ENCODE measurements at regions not wholly inside any gene's neighbourhood (a gene's known extent, or its start where the extent isn't known, plus 50 kb on each side); places are given as distances from the start of the nearest gene placed in this dataset.
"Not testable (repeated sequence)": the region's sequence is repeated elsewhere in the genome, so short reads cannot be mapped to it uniquely, and the experiment has no call there.

- no peaks in the 10 kb centered on the region for H3K79me2 ChIP-seq (ENCODE audit: low read length)
- H3K4me1 ChIP-seq (ENCODE audit: low read length) = no peaks in the 10 kb centered on the region
- no peak for DNase-seq
- no peaks in the 10 kb centered on the region for H3K9me2 ChIP-seq (replicated peaks; ENCODE audit: insufficient read depth, low read length)
- H3K4me3 ChIP-seq (ENCODE audit: low read length) = no peak overlapping the region
- no peak for TF ChIP-seq CTCF (IDR thresholded peaks at IDR 0.05; ENCODE audit: low read length)
- TF ChIP-seq EZH2 (optimal IDR thresholded peaks at IDR 0.05; ENCODE audit: low read depth, low read length) = no peak
- no peak for TF ChIP-seq EZH2phosphoT487 (IDR thresholded peaks at IDR 0.05; ENCODE audit: low read length)
- no peaks in the 10 kb centered on the region for H3K9me3 ChIP-seq (replicated peaks; ENCODE audit: insufficient read depth, low read length)
- no peaks in the 10 kb centered on the region for H4K20me1 ChIP-seq (ENCODE audit: insufficient read depth, low read length)
- H3F3A ChIP-seq (ENCODE audit: insufficient read depth, low read length) = no peaks in the 10 kb centered on the region
- H2AFZ ChIP-seq (ENCODE audit: low read length) = no peak overlapping the region
- H3K36me3 ChIP-seq (replicated peaks; ENCODE audit: insufficient read depth, low read length) = no peaks in the 10 kb centered on the region
- H3K27ac ChIP-seq (ENCODE audit: low read length) = no peak overlapping the region
- H3K27me3 ChIP-seq (replicated peaks; ENCODE audit: insufficient read depth, low read length) = no peaks in the 10 kb centered on the region
- H3K4me2 ChIP-seq (ENCODE audit: low read depth, low read length) = no peak overlapping the region
- no peak overlapping the region for H3K9ac ChIP-seq (ENCODE audit: low read length)
These were observed 546.7 kb upstream of the LRRN3 start for GRCh38 chr7:110544194-110544593.

GRCh38 chr7:110548372-110548771 lies 542.6 kb upstream of the LRRN3 start:
- Histone ChIP-seq H3K4me3 (ENCODE audit: low read length) (no peak overlapping the region), H3K36me3 (replicated peaks; ENCODE audit: insufficient read depth, low read length) (no peaks in the 10 kb centered on the region), H4K20me1 (ENCODE audit: insufficient read depth, low read length) (no peaks in the 10 kb centered on the region), H2AFZ (ENCODE audit: low read length) (no peak overlapping the region), H3K4me2 (ENCODE audit: low read depth, low read length) (no peak overlapping the region), H3F3A (ENCODE audit: insufficient read depth, low read length) (no peaks in the 10 kb centered on the region), H3K27me3 (replicated peaks; ENCODE audit: insufficient read depth, low read length) (no peaks in the 10 kb centered on the region), H3K4me1 (ENCODE audit: low read length) (no peaks in the 10 kb centered on the region), H3K9me2 (replicated peaks; ENCODE audit: insufficient read depth, low read length) (no peaks in the 10 kb centered on the region), H3K79me2 (ENCODE audit: low read length) (no peaks in the 10 kb centered on the region), H3K27ac (ENCODE audit: low read length) (no peak overlapping the region), H3K9me3 (replicated peaks; ENCODE audit: insufficient read depth, low read length) (no peaks in the 10 kb centered on the region), H3K9ac (ENCODE audit: low read length) (no peak overlapping the region)
- no peak for DNase-seq
- TF ChIP-seq CTCF (IDR thresholded peaks at IDR 0.05; ENCODE audit: low read length) (no peak), EZH2phosphoT487 (IDR thresholded peaks at IDR 0.05; ENCODE audit: low read length) (no peak), EZH2 (optimal IDR thresholded peaks at IDR 0.05; ENCODE audit: low read depth, low read length) (no peak)

GRCh38 chr7:110557136-110557535 lies 533.8 kb upstream of the LRRN3 start:
- no peaks in the 10 kb centered on the region for H3K9me3 ChIP-seq (replicated peaks; ENCODE audit: insufficient read depth, low read length)
- no peaks in the 10 kb centered on the region for H3K4me1 ChIP-seq (ENCODE audit: low read length)
- no peak for DNase-seq
- no peaks in the 10 kb centered on the region for H3K9me2 ChIP-seq (replicated peaks; ENCODE audit: insufficient read depth, low read length)
- no peaks in the 10 kb centered on the region for H3K27me3 ChIP-seq (replicated peaks; ENCODE audit: insufficient read depth, low read length)
- no peak for TF ChIP-seq CTCF (IDR thresholded peaks at IDR 0.05; ENCODE audit: low read length)
- no peak for TF ChIP-seq EZH2phosphoT487 (IDR thresholded peaks at IDR 0.05; ENCODE audit: low read length)
- TF ChIP-seq EZH2 (optimal IDR thresholded peaks at IDR 0.05; ENCODE audit: low read depth, low read length) = no peak
- no peak overlapping the region for H3K27ac ChIP-seq (ENCODE audit: low read length)
- no peak overlapping the region for H2AFZ ChIP-seq (ENCODE audit: low read length)
- H3K36me3 ChIP-seq (replicated peaks; ENCODE audit: insufficient read depth, low read length) = no peaks in the 10 kb centered on the region
- H3F3A ChIP-seq (ENCODE audit: insufficient read depth, low read length) = no peaks in the 10 kb centered on the region
- H3K79me2 ChIP-seq (ENCODE audit: low read length) = no peaks in the 10 kb centered on the region
- no peaks in the 10 kb centered on the region for H4K20me1 ChIP-seq (ENCODE audit: insufficient read depth, low read length)
- H3K4me2 ChIP-seq (ENCODE audit: low read depth, low read length) = no peak overlapping the region
- H3K9ac ChIP-seq (ENCODE audit: low read length) = no peak overlapping the region
- no peak overlapping the region for H3K4me3 ChIP-seq (ENCODE audit: low read length)

GRCh38 chr7:110563286-110563685 lies 527.6 kb upstream of the LRRN3 start:
- H3K9me3 ChIP-seq (replicated peaks; ENCODE audit: insufficient read depth, low read length); H3K36me3 ChIP-seq (replicated peaks; ENCODE audit: insufficient read depth, low read length); H3K27ac ChIP-seq (ENCODE audit: low read length); H3K4me3 ChIP-seq (ENCODE audit: low read length); H3K27me3 ChIP-seq (replicated peaks; ENCODE audit: insufficient read depth, low read length); H4K20me1 ChIP-seq (ENCODE audit: insufficient read depth, low read length); H2AFZ ChIP-seq (ENCODE audit: low read length); DNase-seq; H3K9me2 ChIP-seq (replicated peaks; ENCODE audit: insufficient read depth, low read length); H3K79me2 ChIP-seq (ENCODE audit: low read length); H3K4me1 ChIP-seq (ENCODE audit: low read length); H3K9ac ChIP-seq (ENCODE audit: low read length); H3F3A ChIP-seq (ENCODE audit: insufficient read depth, low read length); H3K4me2 ChIP-seq (ENCODE audit: low read depth, low read length): not testable (repeated sequence)

Measured in MM.1S (cell line).